HepG2 (cell line): ENCODE measurements at regions not wholly inside any gene's neighbourhood (a gene's known extent, or its start where the extent isn't known, plus 50 kb on each side); places are given as distances from the start of the nearest gene placed in this dataset.

Experiments
- CSRNP1 ChIP-seq: sonication (generic); formaldehyde crosslinking; IDR thresholded peaks from 2 replicates; pipeline ENCODE4 v1.8.1; 2023; ENCODE audit warnings: mild to moderate bottlenecking, missing genetic modification reagents
- FOXP4 ChIP-seq: sonication (generic); formaldehyde crosslinking; IDR thresholded peaks from 2 replicates; pipeline ENCODE4 v1.4.0; 2020; ENCODE audit warnings: missing genetic modification reagents
- HIC2 ChIP-seq: sonication (generic); formaldehyde crosslinking; IDR thresholded peaks from 2 replicates; pipeline ENCODE4 v1.9.0; 2022; ENCODE audit warnings: low read depth, missing genetic modification reagents
- HNF1A ChIP-seq, 2 experiments: sonication (generic) in 1 of 2; formaldehyde crosslinking in 1 of 2; IDR thresholded peaks; 2 replicates each; pipeline versions ENCODE4 v1.4.0 to v1.6.1; 2016 to 2020; ENCODE audit warnings: borderline replicate concordance in 1 of 2, low read depth in 1 of 2, mild to moderate bottlenecking in 1 of 2, missing genetic modification reagents in 1 of 2
- NONO ChIP-seq, 2 experiments: fragments of 450-650 bp in 1 of 2; sonication (generic) in 1 of 2; formaldehyde crosslinking in 1 of 2; IDR thresholded peaks in 1 of 2; conservative IDR thresholded peaks in 1 of 2; 2 replicates each; pipeline versions ENCODE4 v1.6.1 to v1.8.0; 2017 to 2022; ENCODE audit warnings: mild to moderate bottlenecking in 1 of 2, missing genetic modification reagents in 1 of 2, moderate library complexity in 1 of 2
- RBFOX2 ChIP-seq: fragments of 200-400 bp; formaldehyde crosslinking; IDR thresholded peaks from 2 replicates; pipeline ENCODE4 v1.6.1; 2017; ENCODE audit warnings: low read depth, mild to moderate bottlenecking, low read length
- SIN3B ChIP-seq: fragments of 150-350 bp; IDR thresholded peaks from 2 replicates; pipeline ENCODE4 v1.6.1; 2014; ENCODE audit warnings: low read length
- SIX4 ChIP-seq: sonication (generic); formaldehyde crosslinking; IDR thresholded peaks from 2 replicates; pipeline ENCODE4 v1.4.0; 2020; ENCODE audit warnings: missing genetic modification reagents
- SP140L ChIP-seq: sonication (generic); formaldehyde crosslinking; IDR thresholded peaks from 2 replicates; pipeline ENCODE4 v1.4.0; 2020; ENCODE audit warnings: missing genetic modification reagents, borderline replicate concordance
- ZBTB38 ChIP-seq: sonication (generic); formaldehyde crosslinking; IDR thresholded peaks from 2 replicates; pipeline ENCODE4 v1.5.1; 2020; ENCODE audit warnings: mild to moderate bottlenecking, missing genetic modification reagents
- ZNF549 ChIP-seq: sonication (generic); formaldehyde crosslinking; IDR thresholded peaks from 2 replicates; pipeline ENCODE4 v1.5.0; 2020; ENCODE audit warnings: missing genetic modification reagents
- ZNF639 ChIP-seq: conservative IDR thresholded peaks from 2 replicates; pipeline ENCODE4 v1.6.1; 2018; ENCODE audit warnings: missing genetic modification reagents
- ZNF770 ChIP-seq: sonication (generic); formaldehyde crosslinking; IDR thresholded peaks from 2 replicates; pipeline ENCODE4 v1.5.0; 2020; ENCODE audit warnings: mild to moderate bottlenecking, missing genetic modification reagents

- TF ChIP-seq RBFOX2 (no peak), NONO (IDR thresholded peaks at IDR 0.05) (no peak), NONO (CRISPR knock-in tag; conservative IDR thresholded peaks at IDR 0.05) (no peak), HIC2 (CRISPR knock-in tag) (no peak), SP140L (CRISPR knock-in tag) (0 out of 2 replicates have a peak, but pooled peaks have one; percentile 76), ZNF770 (CRISPR knock-in tag) (peak; percentile 73), SIX4 (CRISPR knock-in tag) (peak; percentile 77; the same call in 1 of the 2 replicates), CSRNP1 (CRISPR knock-in tag) (peak; percentile 89), HNF1A (IDR thresholded peaks at IDR 0.05; ENCODE audit: low read depth) (0 out of 2 replicates have a peak, but pooled peaks have one; percentile 34), HNF1A (CRISPR knock-in tag; IDR thresholded peaks at IDR 0.05; ENCODE audit: borderline replicate concordance) (peak; percentile 79; the same call in 1 of the 2 replicates), ZNF549 (CRISPR knock-in tag) (no peak), FOXP4 (CRISPR knock-in tag) (peak; percentile 88), ZBTB38 (CRISPR knock-in tag) (peak; percentile 62; the same call in 1 of the 2 replicates), ZNF639 (CRISPR knock-in tag) (0 out of 2 replicates have a peak, but pooled peaks have one; percentile 56), SIN3B (no peak)
Measured at GRCh38 chr14:73771848-73772638, 57.9 kb upstream of the PNMA1 start (continued).
